IMR-90 (cell line): ENCODE measurements at regions not wholly inside any gene's neighbourhood (a gene's known extent, or its start where the extent isn't known, plus 50 kb on each side); places are given as distances from the start of the nearest gene placed in this dataset.

Experiments
- ATAC-seq: fragments of 200-7000 bp; cut with Tn5 transposase; 2 replicates; pipeline ENCODE4 v1.9.1; 2020; ENCODE audit warnings: low read depth, mild to moderate bottlenecking, moderate library complexity
- BruUV-seq: library from RNA; stranded (reverse); fragments of 400-500 nt; replicated peaks from 2 replicates; lab custom pipeline; 2021; lab: Mats Ljungman, UMichigan
- CTCF ChIA-PET: fragments of 300-600 bp; formaldehyde crosslinking; extraction: SDS; loops from one replicate; lab custom pipeline; 2021; ENCODE audit warnings: antibody characterized with exemption; lab: Yijun Ruan, JAX
- POLR2A ChIA-PET: fragments of 300-600 bp; sonication (Branson Sonifier 250); formaldehyde crosslinking; loops from one replicate; lab custom pipeline; 2022; ENCODE audit warnings: antibody characterized with exemption; ENCODE audit not compliant: unreplicated experiment; lab: Charles Lee
- DNase-seq: peaks from one replicate; pipeline ENCODE4 v3.0.0; 2013
- H2AFZ ChIP-seq: replicated peaks from 2 replicates; pipeline ENCODE3; 2013; ENCODE audit warnings: low read length, mild to moderate bottlenecking; ENCODE audit not compliant: poor library complexity
- H2AK5ac ChIP-seq: 2 replicates; pipeline ENCODE4 v1.6.1; 2013; ENCODE audit warnings: low read depth, low read length, inconsistent platforms
- H2AK9ac ChIP-seq: replicated peaks from 2 replicates; pipeline ENCODE3; 2013; ENCODE audit warnings: mild to moderate bottlenecking, low read depth, low read length, moderate library complexity; ENCODE audit not compliant: poor library complexity
- H2BK120ac ChIP-seq: 2 replicates; pipeline ENCODE4 v1.6.1; 2013; ENCODE audit warnings: low read depth, low read length, inconsistent platforms
- H2BK15ac ChIP-seq: 3 replicates; pipeline ENCODE4 v1.6.1; 2013; ENCODE audit warnings: low read depth, low read length, inconsistent platforms
- H2BK20ac ChIP-seq: 2 replicates; pipeline ENCODE4 v1.6.1; 2013; ENCODE audit warnings: low read depth, mild to moderate bottlenecking, inconsistent platforms, low read length, moderate library complexity
- H2BK5ac ChIP-seq: 2 replicates; pipeline ENCODE4 v1.6.1; 2013; ENCODE audit warnings: mild to moderate bottlenecking, low read depth, low read length, inconsistent platforms; ENCODE audit not compliant: poor library complexity, severe bottlenecking
- H3K14ac ChIP-seq: replicated peaks from 2 replicates; pipeline ENCODE4 v1.6.1; 2013; ENCODE audit warnings: low read depth, low read length, inconsistent platforms
- H3K18ac ChIP-seq: 2 replicates; pipeline ENCODE4 v1.6.1; 2013; ENCODE audit warnings: low read depth, low read length, control low read depth
- H3K23ac ChIP-seq: 2 replicates; pipeline ENCODE4 v1.6.1; 2013; ENCODE audit warnings: low read depth, low read length, inconsistent platforms
- H3K27ac ChIP-seq: 2 replicates; pipeline ENCODE4 v1.5.1; 2013; ENCODE audit warnings: mild to moderate bottlenecking, control low read depth, low read length; ENCODE audit not compliant: insufficient read depth
- H3K27me3 ChIP-seq: 2 replicates; pipeline ENCODE4 v1.6.1; 2013; ENCODE audit warnings: low read length; ENCODE audit not compliant: control insufficient read depth, insufficient read depth
- H3K36me3 ChIP-seq: 2 replicates; pipeline ENCODE4 v1.6.1; 2013; ENCODE audit warnings: low read length, mixed read lengths; ENCODE audit not compliant: control insufficient read depth, insufficient read depth
- H3K4ac ChIP-seq: 2 replicates; pipeline ENCODE4 v1.6.1; 2013; ENCODE audit warnings: low read depth, low read length, inconsistent platforms
- H3K4me1 ChIP-seq: 2 replicates; pipeline ENCODE4 v1.6.1; 2013; ENCODE audit warnings: low read length, mixed read lengths; ENCODE audit not compliant: control insufficient read depth, insufficient read depth
- H3K4me2 ChIP-seq: 2 replicates; pipeline ENCODE4 v1.6.1; 2013; ENCODE audit warnings: low read depth, mild to moderate bottlenecking, control low read depth, low read length, moderate library complexity
- H3K4me3 ChIP-seq: 2 replicates; pipeline ENCODE4 v1.5.1; 2013; ENCODE audit warnings: low read depth, mild to moderate bottlenecking, control low read depth, low read length, moderate library complexity; ENCODE audit not compliant: insufficient read depth
- H3K56ac ChIP-seq: 2 replicates; pipeline ENCODE4 v1.6.1; 2013; ENCODE audit warnings: low read length, inconsistent platforms; ENCODE audit not compliant: insufficient read depth; ENCODE audit errors: extremely low read depth
- H3K79me1 ChIP-seq, 2 experiments: 2 replicates each; pipeline ENCODE4 v1.6.1; 2013; ENCODE audit warnings: low read length in 2 of 2, inconsistent platforms in 1 of 2, low read depth in 1 of 2
- H3K9ac ChIP-seq: 2 replicates; pipeline ENCODE4 v1.6.1; 2013; ENCODE audit warnings: low read depth, low read length, control low read depth
- H3K9me1 ChIP-seq: 2 replicates; pipeline ENCODE4 v1.6.1; 2013; ENCODE audit warnings: low read length, inconsistent platforms; ENCODE audit not compliant: insufficient read depth
- H3K9me3 ChIP-seq: 2 replicates; pipeline ENCODE4 v1.6.1; 2013; ENCODE audit warnings: low read length; ENCODE audit not compliant: control insufficient read depth, insufficient read depth
- H4K20me1 ChIP-seq: 2 replicates; pipeline ENCODE4 v1.6.1; 2013; ENCODE audit warnings: low read length, inconsistent platforms; ENCODE audit not compliant: insufficient read depth
- H4K5ac ChIP-seq: 2 replicates; pipeline ENCODE4 v1.6.1; 2013; ENCODE audit warnings: mild to moderate bottlenecking, low read depth, low read length, control low read depth
- H4K8ac ChIP-seq, 2 experiments: 2 replicates each; pipeline ENCODE4 v1.6.1; 2013; ENCODE audit warnings: low read depth in 2 of 2, low read length in 2 of 2, control low read depth in 1 of 2, inconsistent platforms in 1 of 2
- H4K91ac ChIP-seq: 2 replicates; pipeline ENCODE4 v1.6.1; 2013; ENCODE audit warnings: low read depth, low read length, inconsistent platforms; ENCODE audit not compliant: insufficient read depth
- BHLHE40 ChIP-seq: fragments of 150-350 bp; IDR thresholded peaks from 2 replicates; pipeline ENCODE4 v1.6.1; 2016; ENCODE audit warnings: mild to moderate bottlenecking, low read depth, low read length
- CHD1 ChIP-seq: IDR thresholded peaks from 2 replicates; pipeline ENCODE4 v1.6.1; 2012; ENCODE audit warnings: low read depth, low read length, improper control_type of control experiment
- FOS ChIP-seq: fragments of 150-350 bp; IDR thresholded peaks from 2 replicates; pipeline ENCODE4 v1.6.1; 2016; ENCODE audit warnings: low read depth, low read length
- MAZ ChIP-seq: IDR thresholded peaks from 2 replicates; pipeline ENCODE4 v1.6.1; 2012; ENCODE audit warnings: low read depth, mild to moderate bottlenecking, low read length, improper control_type of control experiment, moderate library complexity, borderline replicate concordance
- MXI1 ChIP-seq: IDR thresholded peaks from 2 replicates; pipeline ENCODE4 v1.6.1; 2012; ENCODE audit warnings: low read depth, mild to moderate bottlenecking, low read length, moderate library complexity, borderline replicate concordance
- NFE2L2 ChIP-seq: fragments of 150-350 bp; IDR thresholded peaks from 2 replicates; pipeline ENCODE4 v1.6.1; 2016; ENCODE audit warnings: low read depth, mild to moderate bottlenecking, low read length
- POLR2A ChIP-seq: IDR thresholded peaks from 2 replicates; pipeline ENCODE4 v1.6.1; 2012; ENCODE audit warnings: mild to moderate bottlenecking, low read depth, low read length
- RAD21 ChIP-seq: IDR thresholded peaks from 2 replicates; pipeline ENCODE4 v1.6.1; 2012; ENCODE audit warnings: low read length, improper control_type of control experiment
- RCOR1 ChIP-seq: IDR thresholded peaks from 2 replicates; pipeline ENCODE4 v1.6.1; 2012; ENCODE audit warnings: mild to moderate bottlenecking, low read length, improper control_type of control experiment; ENCODE audit not compliant: insufficient replicate concordance
- RFX5 ChIP-seq: IDR thresholded peaks from 2 replicates; pipeline ENCODE4 v1.8.0; 2012; ENCODE audit warnings: low read depth, mild to moderate bottlenecking, low read length, moderate library complexity
- SMC3 ChIP-seq: fragments of 150-350 bp; IDR thresholded peaks from 2 replicates; pipeline ENCODE4 v1.6.1; 2016; ENCODE audit warnings: low read depth, mild to moderate bottlenecking, antibody characterized with exemption, low read length, moderate library complexity
- WGBS, 2 experiments: methylation state at CpG; one replicate each; pipeline versions ENCODE4 v1.1.5 to v1.1.7; 2013; ENCODE audit warnings: missing lambda C conversion rate in 2 of 2; ENCODE audit not compliant: insufficient read length in 1 of 2; ENCODE audit errors: extremely low coverage in 2 of 2; 5-methylcytosine and 5-hydroxymethylcytosine counted together
- dilution Hi-C: fragments of 300-500 bp; cut with HindIII; formaldehyde crosslinking; loops from one replicate; pipeline ENCODE4 v1.14.3; 2018; ENCODE audit warnings: low sequenced_read_pairs; ENCODE audit not compliant: unreplicated experiment
- in situ Hi-C: fragments of 300-500 bp; cut with MboI; formaldehyde crosslinking; loops from 3 replicates; pipeline ENCODE4 v1.14.3; 2019; ENCODE audit warnings: low sequenced_read_pairs, inconsistent platforms, mixed read lengths
- intact Hi-C: fragments of 100-400 bp; cut with micrococcal nuclease; formaldehyde crosslinking; loops from 2 replicates; pipeline ENCODE4 v1.10.0; 2022
- TF ChIP-seq, protein P1 (sequence below): fragments of 150-350 bp; IDR thresholded peaks from 2 replicates; pipeline ENCODE4 v1.6.1; 2017; ENCODE audit warnings: mild to moderate bottlenecking, antibody characterized with exemption, low read length, low read depth
- TF ChIP-seq, protein P2 (sequence below): conservative IDR thresholded peaks from 2 replicates; pipeline ENCODE4 v1.5.1; 2012; ENCODE audit warnings: mild to moderate bottlenecking, low read depth, low read length, improper control_type of control experiment

GRCh38 chr9:134991808-134992754 is 74.4 kb upstream of the FCN1 start:
- BruUV-seq, result no TSS peak

More at GRCh38 chr9:134991808-134992754, 74.4 kb upstream of the FCN1 start:
- Histone ChIP-seq H2BK20ac (no peak overlapping the region), H2AK9ac (no peak overlapping the region), H3K4me2 (no peak overlapping the region), H4K20me1 (no peaks in the 10 kb centered on the region), H3K27ac (no peak overlapping the region), H3K18ac (no peak overlapping the region), H3K9me1 (no peaks in the 10 kb centered on the region), H4K8ac (no peak overlapping the region), H3K4me3 (no peak overlapping the region), H3K4ac (no peak overlapping the region), H3K14ac (no peak overlapping the region), H2AFZ (no peak overlapping the region), H4K91ac (no peak overlapping the region), H2BK120ac (no peak overlapping the region), H3K79me1 (no peaks in the 10 kb centered on the region), H3K56ac (no peak overlapping the region), H3K36me3 (no peaks in the 10 kb centered on the region), H2AK5ac (no peak overlapping the region), H3K9me3 (peaks cover 22% of the 10 kb centered on the region), H4K5ac (no peak overlapping the region), H2BK15ac (no peak overlapping the region), H3K4me1 (no peaks in the 10 kb centered on the region), H3K9ac (no peak overlapping the region), H3K27me3 (no peaks in the 10 kb centered on the region), H2BK5ac (no peak overlapping the region), H3K23ac (no peak overlapping the region)
- DNase-seq (no peak), ATAC-seq (no peak)
- dilution Hi-C loops (no loop called here), intact Hi-C loops (no loop called here), in situ Hi-C loops (no loop called here)
- WGBS, 2 experiments, result 89% methylated on average over 13 of the region's 42 CpGs; no CpG with 5 or more reads in 1 of the 2 experiments
- TF ChIP-seq FOS (no peak), MXI1 (no peak), BHLHE40 (no peak), POLR2A (no peak), SMC3 (no peak), RAD21 (no peak), CHD1 (no peak), RCOR1 (no peak), NFE2L2 (no peak), MAZ (no peak), RFX5 (no peak)
- TF ChIP-seq, protein P1, sequence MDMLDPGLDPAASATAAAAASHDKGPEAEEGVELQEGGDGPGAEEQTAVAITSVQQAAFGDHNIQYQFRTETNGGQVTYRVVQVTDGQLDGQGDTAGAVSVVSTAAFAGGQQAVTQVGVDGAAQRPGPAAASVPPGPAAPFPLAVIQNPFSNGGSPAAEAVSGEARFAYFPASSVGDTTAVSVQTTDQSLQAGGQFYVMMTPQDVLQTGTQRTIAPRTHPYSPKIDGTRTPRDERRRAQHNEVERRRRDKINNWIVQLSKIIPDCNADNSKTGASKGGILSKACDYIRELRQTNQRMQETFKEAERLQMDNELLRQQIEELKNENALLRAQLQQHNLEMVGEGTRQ, result no peak
- TF ChIP-seq, protein P2, sequence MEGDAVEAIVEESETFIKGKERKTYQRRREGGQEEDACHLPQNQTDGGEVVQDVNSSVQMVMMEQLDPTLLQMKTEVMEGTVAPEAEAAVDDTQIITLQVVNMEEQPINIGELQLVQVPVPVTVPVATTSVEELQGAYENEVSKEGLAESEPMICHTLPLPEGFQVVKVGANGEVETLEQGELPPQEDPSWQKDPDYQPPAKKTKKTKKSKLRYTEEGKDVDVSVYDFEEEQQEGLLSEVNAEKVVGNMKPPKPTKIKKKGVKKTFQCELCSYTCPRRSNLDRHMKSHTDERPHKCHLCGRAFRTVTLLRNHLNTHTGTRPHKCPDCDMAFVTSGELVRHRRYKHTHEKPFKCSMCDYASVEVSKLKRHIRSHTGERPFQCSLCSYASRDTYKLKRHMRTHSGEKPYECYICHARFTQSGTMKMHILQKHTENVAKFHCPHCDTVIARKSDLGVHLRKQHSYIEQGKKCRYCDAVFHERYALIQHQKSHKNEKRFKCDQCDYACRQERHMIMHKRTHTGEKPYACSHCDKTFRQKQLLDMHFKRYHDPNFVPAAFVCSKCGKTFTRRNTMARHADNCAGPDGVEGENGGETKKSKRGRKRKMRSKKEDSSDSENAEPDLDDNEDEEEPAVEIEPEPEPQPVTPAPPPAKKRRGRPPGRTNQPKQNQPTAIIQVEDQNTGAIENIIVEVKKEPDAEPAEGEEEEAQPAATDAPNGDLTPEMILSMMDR, result no peak
- ChIA-PET CTCF (no interaction called here), POLR2A (no interaction called here)
